ENCODE measurements at regions not wholly inside any gene's neighbourhood (a gene's known extent, or its start where the extent isn't known, plus 50 kb on each side); places are given as distances from the start of the nearest gene placed in this dataset.

GRCh38 chr7:51980812-51981211 is 664.2 kb upstream of the COBL start:
- CTCF ChIA-PET = no interaction called here
- no peak for TF ChIP-seq CTCF (IDR thresholded peaks at IDR 0.05; ENCODE audit: control extremely low read depth, extremely low read depth, low read depth, missing control alignments)
- DNase-seq (ENCODE audit: extremely low spot score) = no peak
- POLR2A ChIA-PET = no interaction called here

- DNase-seq (ENCODE audit: extremely low spot score) = no peak
- TF ChIP-seq CTCF (IDR thresholded peaks at IDR 0.05; ENCODE audit: control extremely low read depth, extremely low read depth, low read depth, missing control alignments) = no peak
- CTCF ChIA-PET = no interaction called here
- POLR2A ChIA-PET = no interaction called here
Measured at GRCh38 chr7:51980313-51980712, 663.7 kb upstream of the COBL start.

DNA sequence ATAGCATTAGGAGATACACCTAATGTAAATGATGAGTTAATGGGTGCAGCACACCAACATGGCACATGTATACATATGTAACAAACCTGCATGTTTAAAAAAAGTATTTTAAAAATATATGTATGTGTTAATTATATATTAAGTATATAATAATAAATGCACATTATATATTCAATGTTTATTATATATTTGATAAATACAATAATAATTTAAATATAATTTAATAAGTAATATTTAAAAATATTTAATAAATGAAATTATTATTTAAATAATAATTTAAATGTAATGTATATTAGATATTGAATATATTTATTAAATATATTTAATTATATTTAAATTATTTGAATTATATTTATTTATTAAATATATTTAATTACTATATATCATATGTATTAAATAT is 661.3 kb upstream of the COBL start:
- POLR2A ChIA-PET = no interaction called here
- TF ChIP-seq CTCF (IDR thresholded peaks at IDR 0.05; ENCODE audit: control extremely low read depth, extremely low read depth, low read depth, missing control alignments) = no peak
- DNase-seq (ENCODE audit: extremely low spot score) = no peak
- CTCF ChIA-PET = interaction anchor here (1.4 kb wide), 1 partner anchor 27 kb away, joined by 3 read pairs; no protein-coding TSS in a partner anchor

- POLR2A ChIA-PET = no interaction called here
- CTCF ChIA-PET = no interaction called here
Measured at GRCh38 chr7:51973939-51974338, 657.3 kb upstream of the COBL start.

DNA sequence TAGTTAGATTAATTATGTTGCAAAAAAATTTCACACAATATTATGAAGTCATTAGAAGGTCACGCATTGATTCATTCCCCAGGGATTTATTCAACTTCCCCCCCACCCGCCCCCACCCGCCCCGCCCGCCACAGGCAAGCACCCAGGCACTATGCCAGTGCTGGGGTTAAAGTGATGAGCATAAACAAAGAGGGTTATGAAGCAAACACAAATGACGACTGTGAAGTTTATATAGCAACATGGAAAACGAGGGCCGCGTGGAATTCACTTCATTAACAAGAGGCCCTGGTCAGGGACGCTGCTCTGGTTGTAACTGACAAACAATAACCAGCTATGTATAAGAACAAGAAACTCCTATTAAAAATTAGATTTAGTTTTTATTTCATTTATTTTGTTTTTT is 656.5 kb upstream of the COBL start:
- ChIA-PET POLR2A (no interaction called here), CTCF (no interaction called here)
- no peak for DNase-seq (ENCODE audit: extremely low spot score)
- TF ChIP-seq CTCF (IDR thresholded peaks at IDR 0.05; ENCODE audit: control extremely low read depth, extremely low read depth, low read depth, missing control alignments) = no peak

More at GRCh38 chr7:51973939-51974338, 657.3 kb upstream of the COBL start:
- no peak for TF ChIP-seq CTCF (IDR thresholded peaks at IDR 0.05; ENCODE audit: control extremely low read depth, extremely low read depth, low read depth, missing control alignments)
- DNase-seq (ENCODE audit: extremely low spot score) = no peak

DNA sequence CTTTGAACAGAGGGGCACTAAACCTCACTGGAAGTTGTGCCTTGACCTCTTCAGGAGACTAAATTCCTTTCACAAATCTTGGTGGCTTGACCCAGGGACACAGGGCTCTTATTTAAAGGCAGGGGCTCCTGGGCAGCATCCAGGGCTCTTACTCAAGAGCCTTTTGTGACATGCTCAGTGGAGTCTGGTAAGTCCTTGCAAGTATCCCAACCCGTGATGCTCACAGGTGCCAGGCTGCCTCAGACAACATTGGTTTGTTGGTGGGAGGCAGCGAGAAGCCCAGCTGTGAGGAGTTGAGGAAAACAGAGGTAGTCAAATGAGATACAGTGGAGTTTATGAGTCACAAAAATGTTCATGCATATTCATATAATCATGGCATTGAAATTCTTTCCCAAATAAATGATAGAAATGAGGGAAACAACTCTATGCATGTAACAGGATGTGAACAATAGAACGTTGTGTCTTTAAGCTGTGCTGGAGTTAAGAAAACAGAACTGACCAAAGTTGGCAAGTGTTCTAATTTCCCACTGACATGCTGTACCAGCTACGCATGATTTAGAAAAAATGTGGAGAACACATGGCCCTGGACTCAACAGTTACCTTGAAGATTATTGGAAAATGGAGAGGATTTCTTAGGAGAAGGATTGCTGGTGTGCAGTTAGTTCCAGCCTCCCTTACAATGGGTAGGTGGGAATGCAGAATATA is 654.5 kb upstream of the COBL start:
- TF ChIP-seq CTCF (IDR thresholded peaks at IDR 0.05; ENCODE audit: control extremely low read depth, extremely low read depth, low read depth, missing control alignments) = no peak

More for the DNA sequence above, 654.5 kb upstream of the COBL start:
- DNase-seq (ENCODE audit: extremely low spot score) = no peak
- ChIA-PET POLR2A (no interaction called here), CTCF (no interaction called here)
